BJ (cell line): ENCODE measurements at regions not wholly inside any gene's neighbourhood (a gene's known extent, or its start where the extent isn't known, plus 50 kb on each side); places are given as distances from the start of the nearest gene placed in this dataset.

Experiments used
- CTCF ChIA-PET: fragments of 350-600 bp; formaldehyde crosslinking; extraction: SDS; loops from one replicate; lab custom pipeline; 2021; ENCODE audit warnings: antibody characterized with exemption, inconsistent platforms; lab: Yijun Ruan, JAX
- POLR2A ChIA-PET: fragments of 300-600 bp; sonication (Branson Sonifier 250); formaldehyde crosslinking; extraction: SDS; loops from one replicate; lab custom pipeline; 2021; ENCODE audit warnings: antibody characterized with exemption; lab: Charles Lee
- DNase-seq: peaks from one replicate; pipeline ENCODE4 v3.0.0-alpha.2; 2011; ENCODE audit warnings: low read depth
- H3K27me3 ChIP-seq: 2 replicates; pipeline ENCODE4 v1.6.0; 2011; ENCODE audit warnings: low read length; ENCODE audit not compliant: control insufficient read depth, insufficient read depth
- H3K36me3 ChIP-seq: 2 replicates; pipeline ENCODE4 v1.5.1; 2011; ENCODE audit warnings: low read length; ENCODE audit not compliant: control insufficient read depth, insufficient read depth
- H3K4me3 ChIP-seq: 2 replicates; pipeline ENCODE4 v1.5.1; 2011; ENCODE audit warnings: low read depth, mild to moderate bottlenecking, control low read depth, low read length
- CTCF ChIP-seq: IDR thresholded peaks from 2 replicates; pipeline ENCODE4 v1.5.1; 2011; ENCODE audit warnings: low read depth, mild to moderate bottlenecking, control low read depth, inconsistent platforms, low read length, moderate library complexity; ENCODE audit not compliant: insufficient read depth

GRCh38 chr3:118055381-118055780 lies 979.3 kb downstream of the IGSF11 start:
- POLR2A ChIA-PET = no interaction called here

DNA sequence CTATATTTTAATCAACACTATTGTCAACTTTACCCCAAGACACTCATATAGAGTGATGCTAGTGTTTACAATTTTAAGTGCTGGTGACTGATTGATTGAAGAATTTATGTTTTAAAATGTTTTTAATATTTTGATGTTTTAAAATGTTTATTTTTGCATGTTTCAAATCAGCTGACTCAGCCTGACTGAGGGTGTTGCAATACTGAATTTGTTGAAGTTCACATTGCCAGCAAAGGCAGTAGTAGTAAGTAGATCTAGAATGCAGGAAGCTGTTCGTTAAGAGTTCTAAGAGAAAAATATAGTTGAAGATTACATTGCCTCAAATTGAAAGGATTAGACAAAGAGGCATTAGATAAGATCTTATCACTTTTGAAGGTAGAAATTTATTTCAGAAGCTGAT lies 977.6 kb downstream of the IGSF11 start:
- ChIA-PET CTCF (no interaction called here), POLR2A (no interaction called here)
- no peak for TF ChIP-seq CTCF
- Histone ChIP-seq H3K27me3 (no peaks in the 10 kb centered on the region), H3K36me3 (no peaks in the 10 kb centered on the region), H3K4me3 (no peak overlapping the region)
- no peak for DNase-seq

More at GRCh38 chr3:118055381-118055780, 979.3 kb downstream of the IGSF11 start:
- CTCF ChIA-PET = interaction anchor here (0.8 kb wide), 1 partner anchor 14 kb away, joined by 3 read pairs; no protein-coding TSS in a partner anchor
- no peak for DNase-seq
- Histone ChIP-seq H3K4me3 (no peak overlapping the region), H3K27me3 (no peaks in the 10 kb centered on the region), H3K36me3 (no peaks in the 10 kb centered on the region)
- TF ChIP-seq CTCF = no peak

DNA sequence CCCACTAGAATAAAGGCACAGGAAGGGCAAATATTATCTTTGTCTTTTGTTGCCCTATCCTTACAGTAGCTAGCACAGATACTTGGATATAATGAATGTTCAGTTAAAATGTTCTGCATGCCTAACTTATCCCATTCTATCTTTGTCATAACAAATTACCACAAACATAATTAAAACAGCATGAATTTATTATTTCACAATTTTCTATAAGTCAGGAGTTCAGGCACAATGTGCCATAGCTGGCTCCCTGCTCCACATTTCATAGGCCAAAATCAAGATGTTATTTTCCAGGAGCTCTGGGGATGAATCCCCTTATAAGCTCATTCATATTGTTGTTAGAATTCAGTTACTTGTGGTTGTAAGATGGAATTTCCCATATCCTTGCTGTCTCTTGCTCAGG lies 975.5 kb downstream of the IGSF11 start:
- H3K4me3 ChIP-seq = no peak overlapping the region
- TF ChIP-seq CTCF = no peak
- POLR2A ChIA-PET = no interaction called here
- no peaks in the 10 kb centered on the region for H3K27me3 ChIP-seq
- CTCF ChIA-PET = no interaction called here
- no peaks in the 10 kb centered on the region for H3K36me3 ChIP-seq
- no peak for DNase-seq

DNA sequence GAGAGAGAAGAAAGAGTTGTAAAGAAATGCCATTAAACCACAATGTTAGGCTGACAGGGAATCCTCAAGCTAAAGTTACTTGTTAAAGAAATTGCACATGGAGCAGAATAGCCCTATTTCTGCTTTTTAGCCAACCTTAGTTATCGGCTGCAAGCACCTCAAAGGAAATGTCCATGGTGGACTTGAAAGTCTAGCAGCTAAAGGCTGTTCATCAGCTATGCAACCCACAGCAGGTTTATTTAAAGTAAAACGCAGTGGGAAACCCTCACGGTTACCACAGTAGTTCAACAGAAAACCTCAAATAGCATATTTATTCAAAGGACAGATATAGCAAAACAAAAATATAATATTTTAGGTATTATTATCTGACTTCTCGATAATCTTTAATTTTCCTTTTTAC lies 967.2 kb downstream of the IGSF11 start:
- TF ChIP-seq CTCF = no peak
- H3K36me3 ChIP-seq = no peaks in the 10 kb centered on the region
- ChIA-PET POLR2A (no interaction called here), CTCF (no interaction called here)
- H3K27me3 ChIP-seq = no peaks in the 10 kb centered on the region
- DNase-seq = no peak
- H3K4me3 ChIP-seq = no peak overlapping the region

DNA sequence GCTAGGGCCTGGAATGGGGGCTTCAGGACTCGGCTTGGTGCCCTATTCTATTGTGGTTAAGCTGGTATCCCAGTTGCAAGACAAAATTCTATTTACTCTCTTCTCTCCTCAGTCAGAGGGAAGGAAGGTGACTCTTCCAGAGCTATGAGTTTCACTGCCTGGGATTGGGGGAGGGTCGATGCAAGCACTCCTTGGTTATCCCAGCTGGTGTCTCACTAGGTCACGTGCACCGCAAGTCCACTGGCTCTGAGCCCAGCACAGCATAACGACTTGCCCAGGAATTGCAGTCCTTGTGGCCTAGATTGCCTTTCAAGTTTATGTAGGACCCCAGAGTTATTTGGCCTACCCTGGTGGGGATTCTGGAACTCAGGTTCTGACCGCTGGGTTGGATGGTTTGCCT lies 958.8 kb downstream of the IGSF11 start:
- Histone ChIP-seq H3K4me3 (no peak overlapping the region), H3K27me3 (no peaks in the 10 kb centered on the region), H3K36me3 (no peaks in the 10 kb centered on the region)
- no peak for TF ChIP-seq CTCF
- ChIA-PET POLR2A (no interaction called here), CTCF (no interaction called here)
- no peak for DNase-seq
